Esophagus muscularis mucosa (tissue), 4 donors: ENCODE measurements at regions not wholly inside any gene's neighbourhood (a gene's known extent, or its start where the extent isn't known, plus 50 kb on each side); places are given as distances from the start of the nearest gene placed in this dataset.

Experiments used
- DNase-seq: peaks from one replicate; pipeline ENCODE4 v3.0.0-alpha.2; 2017; ENCODE audit errors: extremely low spot score
- H3K27ac ChIP-seq, 4 donors: fragments of 200-600 bp; sonication (generic); replicated peaks in 1 of 4; 1 replicate in 3 of 4; 2 replicates in 1 of 4; pipeline ENCODE4 v1.5.1; 2016 to 2019; ENCODE audit warnings: mild to moderate bottlenecking in 1 of 4
- H3K27me3 ChIP-seq, 4 donors: fragments of 200-600 bp; sonication (generic); one replicate each; pipeline versions ENCODE4 v1.5.1 to v1.6.0; 2016 to 2019
- H3K36me3 ChIP-seq, 4 donors: fragments of 200-600 bp; sonication (generic); one replicate each; pipeline ENCODE4 v1.5.1; 2016 to 2019
- H3K4me1 ChIP-seq, 4 donors: fragments of 200-600 bp; sonication (generic); one replicate each; pipeline ENCODE4 v1.5.1; 2016 to 2019
- H3K4me3 ChIP-seq, 4 donors: fragments of 200-600 bp; sonication (generic); 1 replicate in 2 of 4; 2 replicates in 2 of 4; pipeline ENCODE4 v1.5.1; 2016 to 2019; ENCODE audit warnings: mild to moderate bottlenecking in 4 of 4, moderate library complexity in 1 of 4
- H3K9me3 ChIP-seq, 4 donors: fragments of 200-600 bp; sonication (generic); 1 replicate in 3 of 4; 2 replicates in 1 of 4; pipeline ENCODE4 v1.5.1; 2016 to 2019
- EP300 ChIP-seq: sonication (generic); formaldehyde crosslinking; IDR thresholded peaks from one replicate; pipeline ENCODE4 v1.6.1; 2017; ENCODE audit warnings: antibody characterized with exemption
- POLR2A ChIP-seq: fragments of 450-650 bp; IDR thresholded peaks from one replicate; pipeline ENCODE4 v1.6.1; 2017; ENCODE audit warnings: antibody characterized with exemption, moderate library complexity, mild to moderate bottlenecking, low read depth
- POLR2AphosphoS5 ChIP-seq, 2 donors: sonication (generic); formaldehyde crosslinking; IDR thresholded peaks; one replicate each; pipeline ENCODE4 v1.6.1; 2017; ENCODE audit warnings: antibody characterized with exemption in 2 of 2
- WGBS: methylation state at CpG from one replicate; pipeline ENCODE4 v1.1.5; 2018; 5-methylcytosine and 5-hydroxymethylcytosine counted together
- intact Hi-C: fragments of 100-400 bp; cut with DNase I; formaldehyde crosslinking; loops from one replicate; pipeline ENCODE4 v1.15.1; 2023
- TF ChIP-seq, protein P1 (sequence below), 3 experiments: fragments of 200-600 bp in 2 of 3; fragments of 450-650 bp in 1 of 3; sonication (generic) in 2 of 3; IDR thresholded peaks; one replicate each; pipeline ENCODE4 v1.5.1; 2017 to 2019; ENCODE audit warnings: antibody characterized with exemption in 3 of 3, mild to moderate bottlenecking in 2 of 3, moderate library complexity in 1 of 3

DNA sequence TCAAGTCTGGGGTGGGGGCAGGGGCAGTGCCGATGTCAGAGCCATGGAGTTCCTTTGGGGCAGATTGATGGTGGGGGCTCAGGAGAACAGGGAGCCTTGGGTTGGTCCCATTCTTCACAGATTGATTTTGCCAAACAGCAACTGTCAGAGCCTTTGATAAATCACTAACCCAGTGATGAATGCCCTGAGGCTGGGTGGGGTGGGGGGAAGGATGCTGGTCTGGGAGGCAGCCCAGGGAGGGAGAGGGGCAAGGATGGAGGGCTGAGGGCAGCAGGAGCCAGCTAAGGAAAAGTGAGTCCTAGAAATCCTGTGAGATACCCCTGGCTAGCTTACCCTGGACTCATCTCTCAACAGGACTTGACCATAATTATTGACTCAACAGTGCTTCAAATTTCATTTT, 60.1 kb upstream of the ARAP3 start:
- peaks cover 0 to 50% (median 0%) of the 10 kb centered on the region in 4 donors for H3K27me3 ChIP-seq
- 80% methylated on average over 1 of the region's 1 CpG for WGBS
- H3K4me3 ChIP-seq, result no peak overlapping the region
- H3K4me1 ChIP-seq, result peaks cover 0 to 2% (median under 1%) of the 10 kb centered on the region in 4 donors
- H3K36me3 ChIP-seq, result no peaks in the 10 kb centered on the region
- no peak overlapping the region for H3K27ac ChIP-seq
- H3K9me3 ChIP-seq, result no peaks in the 10 kb centered on the region
- DNase-seq, result no peak
- intact Hi-C loops, result no loop called here
- TF ChIP-seq POLR2A, result no peak
- no peak for TF ChIP-seq EP300
- no peak for TF ChIP-seq POLR2AphosphoS5 (IDR thresholded peaks at IDR 0.05)
- TF ChIP-seq, protein P1, sequence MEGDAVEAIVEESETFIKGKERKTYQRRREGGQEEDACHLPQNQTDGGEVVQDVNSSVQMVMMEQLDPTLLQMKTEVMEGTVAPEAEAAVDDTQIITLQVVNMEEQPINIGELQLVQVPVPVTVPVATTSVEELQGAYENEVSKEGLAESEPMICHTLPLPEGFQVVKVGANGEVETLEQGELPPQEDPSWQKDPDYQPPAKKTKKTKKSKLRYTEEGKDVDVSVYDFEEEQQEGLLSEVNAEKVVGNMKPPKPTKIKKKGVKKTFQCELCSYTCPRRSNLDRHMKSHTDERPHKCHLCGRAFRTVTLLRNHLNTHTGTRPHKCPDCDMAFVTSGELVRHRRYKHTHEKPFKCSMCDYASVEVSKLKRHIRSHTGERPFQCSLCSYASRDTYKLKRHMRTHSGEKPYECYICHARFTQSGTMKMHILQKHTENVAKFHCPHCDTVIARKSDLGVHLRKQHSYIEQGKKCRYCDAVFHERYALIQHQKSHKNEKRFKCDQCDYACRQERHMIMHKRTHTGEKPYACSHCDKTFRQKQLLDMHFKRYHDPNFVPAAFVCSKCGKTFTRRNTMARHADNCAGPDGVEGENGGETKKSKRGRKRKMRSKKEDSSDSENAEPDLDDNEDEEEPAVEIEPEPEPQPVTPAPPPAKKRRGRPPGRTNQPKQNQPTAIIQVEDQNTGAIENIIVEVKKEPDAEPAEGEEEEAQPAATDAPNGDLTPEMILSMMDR (IDR thresholded peaks at IDR 0.05), result no peak

DNA sequence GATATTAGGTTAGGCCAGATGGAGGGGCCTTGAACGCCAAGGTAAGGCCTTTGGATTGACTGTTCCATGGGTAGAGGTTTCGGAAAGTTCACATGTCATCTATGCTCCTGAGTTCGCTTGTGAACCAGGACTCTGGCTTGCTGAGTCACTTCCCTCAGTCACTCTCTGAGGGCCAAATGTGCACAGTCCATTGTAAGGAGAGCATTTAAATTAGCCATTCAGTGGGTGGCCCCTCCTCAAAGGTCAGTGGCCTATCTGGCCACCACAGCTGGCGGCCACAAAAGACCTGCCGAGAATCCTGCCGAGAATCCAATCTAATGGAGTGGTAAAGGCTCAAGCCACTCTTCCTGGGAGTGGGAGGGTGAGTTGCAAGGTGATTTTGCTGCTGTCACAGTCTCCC, 58.9 kb upstream of the ARAP3 start:
- H3K27ac ChIP-seq, result no peak overlapping the region
- H3K4me1 ChIP-seq, result no peaks in the 10 kb centered on the region
- intact Hi-C loops, result no loop called here
- TF ChIP-seq POLR2A (no peak), EP300 (no peak), POLR2AphosphoS5 (IDR thresholded peaks at IDR 0.05) (no peak)
- TF ChIP-seq, protein P1 (IDR thresholded peaks at IDR 0.05), result no peak
- no peak for DNase-seq
- H3K9me3 ChIP-seq, result no peaks in the 10 kb centered on the region
- 58% methylated on average over 6 of the region's 6 CpGs for WGBS
- peaks cover 0 to 58% (median 0%) of the 10 kb centered on the region in 4 donors for H3K27me3 ChIP-seq
- no peaks in the 10 kb centered on the region for H3K36me3 ChIP-seq
- H3K4me3 ChIP-seq, result no peak overlapping the region

DNA sequence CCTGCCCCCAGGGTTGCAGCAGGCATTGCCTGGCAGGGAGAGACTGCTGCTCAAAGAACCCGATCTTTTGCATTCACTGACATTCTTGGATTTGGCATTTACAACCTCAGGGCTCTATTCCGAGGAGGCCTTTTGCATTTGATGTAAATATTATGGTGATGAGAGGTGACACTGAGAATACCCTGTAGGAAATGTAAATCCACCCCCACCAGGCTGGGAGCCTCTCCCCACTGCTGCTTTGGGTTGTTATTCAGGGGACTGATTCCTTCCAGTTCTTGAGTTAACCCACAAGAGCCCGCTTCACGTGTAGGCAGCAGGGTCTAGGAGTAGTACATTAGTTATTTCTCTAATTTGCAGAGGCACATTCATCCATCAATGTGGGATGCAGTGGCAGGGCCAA, 55.5 kb upstream of the ARAP3 start:
- H3K27ac ChIP-seq, result no peak overlapping the region
- TF ChIP-seq, protein P1 (IDR thresholded peaks at IDR 0.05), result no peak
- TF ChIP-seq POLR2A (no peak), EP300 (no peak), POLR2AphosphoS5 (IDR thresholded peaks at IDR 0.05) (no peak)
- H3K36me3 ChIP-seq, result no peaks in the 10 kb centered on the region
- no peak overlapping the region for H3K4me3 ChIP-seq
- intact Hi-C loops, result no loop called here
- H3K4me1 ChIP-seq, result no peaks in the 10 kb centered on the region
- H3K27me3 ChIP-seq, result peaks cover 0 to 55% (median 0%) of the 10 kb centered on the region in 4 donors
- no peak for DNase-seq
- no peaks in the 10 kb centered on the region for H3K9me3 ChIP-seq
- 26% methylated on average over 4 of the region's 4 CpGs for WGBS

DNA sequence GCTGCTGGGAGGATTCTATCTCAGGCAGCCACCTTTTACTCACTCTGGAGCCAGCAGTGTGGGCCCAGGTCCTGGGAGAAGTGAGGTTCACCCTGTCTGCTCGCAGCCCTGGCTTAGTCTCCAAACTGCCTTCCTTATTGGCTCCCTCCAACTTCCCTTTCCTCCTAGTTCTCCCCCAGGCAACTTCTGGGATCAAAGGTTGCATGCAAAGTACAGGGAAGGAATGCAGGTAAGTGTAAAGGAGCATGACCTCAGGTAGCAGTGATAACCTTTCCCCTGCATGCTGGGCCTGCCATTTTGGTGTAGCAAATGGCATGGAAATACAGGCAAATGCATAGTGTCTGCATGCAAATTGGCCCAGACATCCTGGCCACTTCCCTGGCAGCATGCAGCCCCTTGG, 53.8 kb upstream of the ARAP3 start:
- H3K4me3 ChIP-seq, result no peak overlapping the region
- H3K4me1 ChIP-seq, result no peaks in the 10 kb centered on the region
- peaks cover 0 to 43% (median 0%) of the 10 kb centered on the region in 4 donors for H3K27me3 ChIP-seq
- intact Hi-C loops, result no loop called here
- WGBS, result 53% methylated on average over 1 of the region's 1 CpG
- no peak for DNase-seq
- no peaks in the 10 kb centered on the region for H3K9me3 ChIP-seq
- no peaks in the 10 kb centered on the region for H3K36me3 ChIP-seq
- no peak overlapping the region for H3K27ac ChIP-seq
- no peak for TF ChIP-seq POLR2AphosphoS5 (IDR thresholded peaks at IDR 0.05)
- TF ChIP-seq EP300, result no peak
- TF ChIP-seq POLR2A, result no peak
- TF ChIP-seq, protein P1 (IDR thresholded peaks at IDR 0.05), result no peak
